CD1c-positive myeloid dendritic cell (primary cell): ENCODE measurements at regions not wholly inside any gene's neighbourhood (a gene's known extent, or its start where the extent isn't known, plus 50 kb on each side); places are given as distances from the start of the nearest gene placed in this dataset.
"Not testable (repeated sequence)": the region's sequence is repeated elsewhere in the genome, so short reads cannot be mapped to it uniquely, and the experiment has no call there.

Experiments used
- DNase-seq: peaks from one replicate; pipeline ENCODE4 v3.0.0-alpha.2; 2016; ENCODE audit errors: extremely low spot score

DNA sequence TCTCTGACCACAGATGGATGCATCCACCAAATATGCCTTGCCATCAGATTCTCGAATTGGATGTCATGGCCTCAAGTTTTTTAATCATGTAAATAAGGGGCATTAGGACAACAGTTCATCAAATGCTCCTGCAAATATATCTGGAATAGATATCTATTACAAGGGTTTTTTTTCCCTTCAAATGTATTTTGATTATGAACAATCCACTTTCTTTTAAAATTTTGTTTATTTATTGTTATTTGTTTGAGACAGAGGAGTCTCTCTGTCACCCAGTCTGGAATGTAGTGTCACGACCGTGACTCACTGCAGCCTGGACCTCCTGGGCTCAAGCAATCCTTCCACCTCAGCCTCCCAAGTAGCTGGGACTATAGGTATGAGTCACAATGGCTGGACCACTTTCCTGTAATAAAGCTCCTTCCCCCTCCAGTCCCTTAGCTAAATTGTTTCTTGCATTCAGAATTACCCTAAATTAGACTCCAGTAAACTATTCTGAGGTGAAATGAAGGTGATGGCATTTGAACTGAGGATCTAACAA is 1412.1 kb downstream of the EFNA5 start:
- DNase-seq = no peak

DNA sequence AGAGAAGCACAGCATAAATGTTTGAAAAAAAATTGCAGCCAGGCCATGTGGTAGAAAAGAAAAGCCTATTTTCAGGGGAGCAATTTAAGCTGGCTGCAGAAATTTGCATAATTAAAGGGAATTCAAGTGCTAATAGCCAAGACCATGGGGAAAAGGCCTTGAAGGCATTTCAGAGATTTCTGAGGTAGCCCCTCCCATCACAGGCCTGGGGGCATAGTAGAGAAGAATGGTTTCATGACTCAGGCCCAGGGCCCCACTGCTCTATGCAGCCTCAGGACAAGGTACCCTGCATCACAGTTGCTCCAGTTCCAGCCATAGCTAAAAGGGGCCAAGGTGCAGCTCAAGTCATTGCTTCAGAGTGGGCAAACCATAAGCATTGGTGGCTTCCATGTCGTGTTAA is 1416.0 kb downstream of the EFNA5 start:
- no peak for DNase-seq

DNA sequence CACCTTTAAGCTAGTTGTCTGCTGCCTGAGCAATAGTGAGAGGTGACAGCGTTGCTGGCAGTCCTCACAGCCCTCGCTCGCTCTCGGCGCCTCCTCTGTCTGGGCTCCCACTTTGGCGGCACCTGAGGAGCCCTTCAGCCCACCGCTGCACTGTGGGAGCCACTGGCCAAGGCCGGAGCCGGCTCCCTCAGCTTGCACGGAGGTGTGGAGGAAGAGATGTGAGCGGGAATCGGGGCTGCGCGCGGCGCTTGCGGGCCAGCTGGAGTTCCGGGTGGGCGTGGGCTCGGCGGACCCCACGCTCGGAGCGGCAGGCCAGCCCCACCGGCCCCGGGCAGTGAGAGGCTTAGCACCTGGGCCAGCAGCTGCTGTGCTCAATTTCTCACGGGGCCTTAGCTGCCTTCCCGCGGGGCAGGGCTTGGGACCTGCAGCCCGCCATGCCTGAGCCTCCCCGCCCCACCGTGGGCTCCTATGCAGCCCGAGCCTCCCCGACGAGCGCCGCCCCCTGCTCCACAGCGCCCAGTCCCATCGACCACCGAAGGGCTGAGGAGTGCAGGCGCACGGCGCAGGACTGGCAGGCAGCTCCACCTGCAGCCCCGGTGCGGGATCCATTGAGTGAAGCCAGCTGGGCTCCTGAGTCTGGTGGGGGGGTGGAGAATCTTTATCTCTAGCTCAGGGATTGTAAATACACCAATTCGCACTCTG is 1424.5 kb downstream of the EFNA5 start:
- DNase-seq = not testable (repeated sequence)

DNA sequence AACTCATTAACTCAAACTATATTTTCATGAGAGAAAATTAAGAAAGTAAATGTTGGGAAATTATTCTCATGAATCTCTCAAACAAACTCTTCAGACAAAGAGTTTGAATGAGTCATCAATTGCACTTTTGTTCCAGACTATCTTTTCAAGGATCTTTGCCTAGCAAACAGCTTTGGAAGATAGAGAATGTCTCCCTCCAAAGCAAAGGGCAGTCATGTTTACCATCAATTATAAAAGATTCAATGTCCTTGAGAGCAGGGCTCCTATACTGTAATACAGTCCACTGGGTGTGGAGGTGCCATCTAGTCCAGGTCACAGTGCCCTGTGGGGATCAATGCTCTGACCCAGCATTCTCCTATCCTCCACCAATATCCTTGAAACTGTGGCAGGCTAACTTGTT is 1429.3 kb downstream of the EFNA5 start:
- no peak for DNase-seq

DNA sequence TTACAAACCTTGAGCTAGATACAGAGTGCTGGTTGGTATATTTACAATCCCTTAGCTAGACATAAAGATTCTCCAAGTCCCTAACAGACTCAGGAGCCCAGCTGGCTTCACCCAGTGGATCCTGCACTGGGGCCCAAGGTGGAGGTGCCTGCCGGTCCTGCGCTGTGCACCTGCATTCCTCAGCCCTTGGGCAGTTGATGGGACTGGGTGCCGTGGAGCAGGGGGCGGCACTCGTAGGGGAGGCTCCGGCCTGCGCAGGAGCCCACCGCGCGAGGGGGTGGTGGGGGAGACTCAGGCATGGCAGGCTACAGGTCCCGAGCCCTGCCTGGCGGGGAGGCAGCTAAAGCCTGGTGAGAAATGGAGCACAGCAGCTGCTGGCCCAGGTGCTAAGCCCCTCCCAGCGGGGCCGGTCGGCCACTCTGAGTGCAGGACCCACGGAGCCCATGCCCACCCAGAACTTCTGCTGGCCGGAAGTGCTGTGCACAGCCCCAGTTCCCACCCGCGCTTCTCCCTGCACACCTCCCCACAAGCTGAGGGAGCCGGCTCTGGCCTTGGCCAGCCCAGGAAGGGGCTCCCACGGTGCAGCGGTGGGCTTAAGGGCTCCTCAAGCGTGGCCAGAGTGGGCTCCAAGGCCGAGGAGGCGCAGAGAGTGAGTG is 1464.7 kb downstream of the EFNA5 start:
- DNase-seq = no peak

DNA sequence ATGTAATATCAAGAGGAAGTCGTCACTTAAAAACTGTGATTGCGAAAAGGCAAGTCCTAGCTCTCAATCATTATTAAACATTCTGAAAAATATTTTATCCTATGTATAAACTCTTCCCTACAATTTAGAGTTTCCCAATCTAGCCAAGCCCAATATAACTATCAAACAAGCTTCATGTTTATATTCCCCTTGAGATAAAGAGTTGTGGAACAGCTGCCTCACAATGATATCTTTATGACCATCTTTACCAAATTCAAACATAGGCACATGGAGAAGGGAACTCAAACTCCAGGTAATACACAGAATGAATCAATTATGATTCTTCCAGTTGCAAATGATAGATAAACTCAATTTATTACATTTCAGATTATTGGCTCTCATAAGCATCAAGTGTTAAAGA is 1468.7 kb downstream of the EFNA5 start:
- DNase-seq = no peak

DNA sequence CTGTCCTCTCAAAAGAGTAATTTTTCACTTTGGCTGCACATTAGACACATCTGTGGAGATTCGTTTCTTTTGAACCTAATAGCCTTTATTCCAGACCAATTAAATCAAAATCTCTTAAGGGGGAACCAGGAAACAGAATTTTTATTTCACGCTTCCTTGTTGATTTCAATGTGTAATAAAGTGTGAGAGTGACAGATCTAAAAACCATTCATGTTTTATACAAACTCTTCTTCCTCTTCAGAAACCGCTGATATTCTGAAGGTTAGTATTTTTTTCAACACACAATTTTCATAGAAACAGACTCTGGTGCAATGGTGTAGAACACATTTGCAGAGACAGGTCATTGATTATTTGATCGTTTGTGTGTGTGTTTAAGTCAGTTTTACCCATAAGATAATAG is 1469.8 kb downstream of the EFNA5 start:
- no peak for DNase-seq

DNA sequence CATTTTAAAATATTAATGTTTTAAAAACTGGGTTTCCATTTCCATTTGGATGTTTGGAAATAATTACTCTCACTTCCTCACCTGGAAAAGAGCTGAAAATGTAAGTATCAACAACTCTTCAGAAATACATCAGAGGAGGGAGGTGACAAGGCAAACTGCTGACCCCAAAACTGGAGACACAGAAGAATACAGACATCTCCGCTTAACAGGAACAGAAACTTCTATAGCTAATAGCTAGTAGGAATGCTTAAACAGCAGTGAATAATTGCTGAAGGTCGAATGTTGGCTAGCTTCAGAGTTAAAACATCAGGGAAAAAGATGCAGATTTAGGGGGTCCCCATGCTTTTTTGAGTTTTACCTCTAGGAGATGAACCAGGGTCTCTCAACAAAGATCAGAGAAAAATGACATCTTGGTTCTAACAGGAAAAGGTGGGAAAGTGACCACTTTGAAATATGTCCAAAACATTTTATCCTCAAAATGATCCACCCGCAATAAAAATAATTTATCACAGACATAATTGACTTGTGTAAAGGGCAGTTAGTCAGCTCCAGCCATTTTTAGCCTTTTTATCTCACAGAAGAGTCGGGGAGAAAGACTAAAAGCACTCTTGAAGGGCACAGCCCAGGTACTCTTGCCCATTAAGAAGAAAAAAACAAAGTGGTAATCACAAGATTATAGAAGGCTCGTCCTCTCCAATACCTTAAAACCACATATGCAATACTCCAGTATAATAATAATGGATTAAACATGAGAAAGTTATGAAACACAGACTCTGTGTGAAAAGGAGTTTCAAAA is 1474.9 kb downstream of the EFNA5 start:
- DNase-seq = no peak

DNA sequence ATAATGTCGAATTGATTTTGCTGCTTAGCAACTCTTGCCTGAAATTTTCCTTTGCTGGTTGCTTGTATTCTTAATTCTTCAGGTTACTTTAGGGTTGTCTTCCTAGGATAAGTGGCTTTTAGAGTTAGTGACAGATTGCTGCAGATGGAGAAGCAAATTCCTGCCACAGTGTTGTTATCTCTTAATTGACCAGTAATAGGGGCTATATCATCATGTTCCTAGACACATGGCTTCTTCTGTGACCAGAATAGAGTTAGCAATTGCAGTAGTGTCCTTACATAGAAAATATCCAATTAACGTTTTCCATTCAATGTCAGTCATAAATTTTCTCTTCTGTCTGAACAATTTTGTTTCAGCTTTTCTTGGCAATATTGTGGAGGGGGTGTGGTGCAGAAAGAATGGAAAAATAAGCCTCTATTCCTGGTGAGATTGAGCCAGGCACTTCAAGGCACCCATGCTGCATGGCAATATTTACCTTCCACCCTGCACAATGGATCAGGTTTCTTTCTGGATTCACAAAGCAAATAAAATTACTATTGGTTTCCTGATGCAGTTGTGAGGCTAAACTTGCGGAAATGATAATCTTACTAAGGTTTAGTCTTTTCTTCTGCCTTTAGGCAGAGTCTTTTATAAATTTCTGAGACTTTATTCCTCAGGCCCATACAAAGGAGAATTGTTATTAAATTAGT is 1481.5 kb downstream of the EFNA5 start:
- DNase-seq = no peak

DNA sequence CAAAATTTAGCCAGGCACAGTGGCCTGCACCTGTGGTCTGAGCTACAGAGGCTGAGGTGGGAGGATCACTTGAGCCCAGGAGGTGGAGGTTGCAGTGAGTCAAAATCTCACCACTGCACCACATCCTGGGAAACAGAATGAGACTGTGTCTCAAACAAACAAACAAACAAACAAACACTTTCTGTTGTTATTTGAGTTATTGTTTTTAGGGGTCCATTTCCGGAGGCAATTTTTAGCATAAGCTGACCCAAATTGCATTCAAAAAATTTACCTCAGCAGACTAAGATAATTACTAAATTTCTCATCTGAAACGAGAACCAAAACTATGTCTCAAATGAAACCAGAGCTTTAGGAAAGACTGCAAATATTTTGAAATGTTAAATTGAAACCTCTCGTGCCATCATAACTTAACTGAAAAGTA is 1485.1 kb downstream of the EFNA5 start:
- DNase-seq = no peak

DNA sequence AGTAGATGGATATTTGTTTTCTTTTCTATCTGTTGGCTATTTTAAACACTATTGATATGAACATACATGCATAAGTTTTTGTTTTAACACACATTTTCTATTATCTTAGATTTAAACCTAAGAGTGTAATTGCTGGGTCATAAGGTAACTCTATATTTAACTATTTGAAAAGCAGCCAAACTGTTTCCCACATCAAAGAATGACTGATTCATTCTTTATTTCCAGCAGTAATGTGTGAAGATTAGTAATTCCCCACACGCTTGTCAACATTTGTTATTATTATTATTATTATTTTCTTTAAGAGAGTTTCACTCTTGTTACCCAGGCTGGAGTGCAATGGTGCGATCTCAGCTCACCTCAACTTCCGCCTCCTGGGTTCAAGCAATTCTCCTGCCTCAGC is 1495.8 kb downstream of the EFNA5 start:
- DNase-seq = no peak

DNA sequence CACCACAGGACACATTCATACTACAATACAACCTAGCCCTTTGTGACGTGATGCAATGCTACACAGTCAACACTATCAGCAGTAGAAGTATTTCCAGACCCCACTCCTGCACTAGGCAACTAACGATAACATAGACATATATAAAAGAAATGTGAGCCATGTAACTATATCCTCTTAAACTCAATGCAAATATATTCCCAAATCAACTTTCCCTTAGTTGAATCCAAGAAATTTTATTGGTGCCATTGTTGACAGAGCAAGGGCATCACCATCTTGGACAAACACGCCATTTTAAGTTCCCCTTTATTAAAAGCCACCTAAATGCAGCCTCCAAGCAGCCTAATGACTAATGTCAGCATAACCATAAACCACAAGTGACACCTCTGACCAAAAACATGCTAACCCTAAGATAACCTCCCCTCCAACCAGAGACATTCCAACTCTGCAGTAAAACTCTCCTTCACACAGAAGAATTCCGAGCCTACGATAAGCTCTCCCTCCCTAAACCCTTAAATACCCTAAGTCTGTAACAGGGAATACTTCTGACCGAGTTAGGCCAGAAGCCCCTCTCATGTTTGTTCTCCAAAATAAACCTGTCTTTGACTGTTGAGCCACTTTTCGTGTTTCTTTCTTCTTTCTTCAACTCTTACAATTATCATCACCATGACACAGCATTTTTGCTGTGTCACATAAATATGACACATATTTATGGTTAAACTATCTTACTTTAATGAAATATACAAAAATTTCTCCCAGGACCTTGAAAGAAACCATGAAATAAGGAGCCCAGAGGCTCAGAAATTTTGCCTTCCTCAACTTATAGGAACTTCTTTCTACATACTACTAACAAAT is 1497.8 kb downstream of the EFNA5 start:
- no peak for DNase-seq

DNA sequence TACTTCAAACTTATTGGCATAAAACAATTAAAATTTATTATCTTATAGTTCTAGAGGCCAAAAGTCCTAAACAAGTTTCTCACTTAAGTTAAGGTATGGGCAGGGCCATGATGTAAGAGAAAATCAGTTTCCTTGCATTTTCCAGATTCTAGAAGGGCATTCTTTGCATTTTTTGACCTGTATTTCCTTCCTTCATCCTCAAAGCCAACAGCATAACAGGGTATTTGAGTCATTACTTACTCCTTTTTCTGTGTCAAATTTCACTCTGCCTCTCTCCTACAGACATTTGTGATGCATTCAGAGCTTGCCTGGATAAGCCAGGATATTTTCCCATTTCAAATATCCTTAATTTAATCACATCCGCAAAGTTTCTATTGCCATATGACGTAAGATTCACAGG is 1499.0 kb downstream of the EFNA5 start:
- no peak for DNase-seq

DNA sequence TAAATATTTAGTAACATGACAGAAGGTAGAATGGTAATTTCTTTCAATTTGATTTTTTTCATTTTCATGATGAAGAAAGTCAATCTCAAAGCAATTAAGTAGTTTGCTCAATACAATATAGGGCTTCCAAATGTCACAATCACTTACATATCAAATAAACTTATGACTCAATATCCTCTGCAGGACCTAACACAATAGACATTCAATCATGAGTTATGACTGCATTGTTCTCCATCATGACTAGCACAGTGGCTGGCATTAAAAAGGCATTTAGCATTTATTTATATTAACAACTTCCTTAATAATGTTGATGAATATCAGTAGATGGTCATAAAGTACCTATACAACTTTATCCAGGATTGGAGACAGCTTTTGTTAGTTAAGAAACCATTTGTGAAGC is 1499.6 kb downstream of the EFNA5 start:
- DNase-seq = no peak

DNA sequence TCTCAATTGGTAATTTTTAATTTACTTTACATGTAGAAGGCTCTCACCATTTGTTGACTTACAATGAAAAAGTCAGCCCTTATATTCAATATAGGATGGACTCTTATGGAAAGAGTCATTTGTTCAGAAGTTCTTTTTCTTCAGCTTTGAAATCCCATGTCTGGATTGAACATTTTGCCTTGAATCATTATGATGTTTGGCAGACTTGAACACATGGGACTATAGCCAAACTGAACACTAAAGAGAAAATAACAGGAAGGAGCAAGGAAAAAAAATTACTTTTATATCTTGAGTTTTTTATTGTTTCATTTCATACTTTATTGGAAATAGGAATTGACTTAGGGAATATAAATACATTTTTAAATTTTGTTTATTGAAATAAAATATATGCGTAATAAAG is 1503.0 kb downstream of the EFNA5 start:
- no peak for DNase-seq

DNA sequence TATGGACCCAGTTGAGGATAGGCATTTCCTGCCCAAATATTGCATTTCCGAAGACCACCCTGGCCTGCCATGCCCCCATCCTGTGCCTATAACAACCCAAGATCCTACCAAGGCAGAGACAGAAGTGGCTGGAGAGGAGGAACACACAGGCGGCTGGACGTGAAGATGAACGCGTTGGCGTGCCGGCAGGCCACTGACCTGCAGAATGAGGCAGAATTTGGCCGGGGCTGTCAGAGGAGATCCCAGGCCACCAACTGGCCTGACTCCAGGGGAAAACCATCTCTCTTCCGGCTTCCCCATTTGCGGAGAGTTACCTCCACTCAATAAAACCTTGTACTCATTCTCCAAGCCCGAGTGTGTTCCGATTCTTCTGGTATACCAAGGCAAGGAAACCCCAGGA is 1507.5 kb downstream of the EFNA5 start:
- no peak for DNase-seq

DNA sequence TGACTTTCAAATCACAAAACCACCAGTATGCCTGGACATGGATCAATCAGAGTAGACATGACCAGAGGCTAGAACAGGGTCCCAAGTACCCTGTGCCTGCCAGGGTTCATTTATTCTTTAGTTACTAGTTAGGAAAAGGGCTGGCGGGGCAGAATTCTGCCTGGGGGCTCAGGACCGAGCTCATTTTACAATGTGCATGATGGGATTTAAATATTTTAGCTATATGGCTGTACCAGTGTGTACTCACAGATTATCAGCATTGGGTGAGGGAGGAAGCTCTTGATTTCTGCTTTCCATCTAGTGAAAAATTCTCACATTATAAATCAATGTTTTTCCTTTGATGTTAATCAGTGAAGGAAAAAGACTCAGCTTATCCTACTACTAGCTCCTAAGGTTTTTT is 1511.1 kb downstream of the EFNA5 start:
- DNase-seq = no peak

DNA sequence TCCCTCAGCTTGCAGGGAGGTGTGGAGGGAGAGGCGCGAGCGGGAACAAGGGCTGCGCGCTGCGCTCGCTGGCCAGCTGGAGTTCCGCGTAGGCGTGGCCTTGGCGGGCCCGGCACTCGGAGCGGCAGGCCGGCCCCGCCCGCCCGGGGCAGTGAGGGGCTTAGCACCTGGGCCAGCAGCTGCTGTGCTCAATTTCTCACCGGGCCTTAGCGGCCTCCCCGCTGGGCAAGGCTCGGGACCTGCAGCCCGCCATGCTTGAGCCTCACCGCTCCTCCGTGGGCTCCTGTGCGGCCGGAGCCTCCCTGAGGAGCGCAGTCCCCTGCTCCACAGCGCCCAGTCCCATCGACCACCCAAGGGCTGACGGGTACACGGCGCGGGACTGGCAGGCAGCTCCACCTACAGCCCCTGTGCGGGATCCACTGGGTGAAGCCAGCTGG is 1516.4 kb downstream of the EFNA5 start:
- no peak for DNase-seq

DNA sequence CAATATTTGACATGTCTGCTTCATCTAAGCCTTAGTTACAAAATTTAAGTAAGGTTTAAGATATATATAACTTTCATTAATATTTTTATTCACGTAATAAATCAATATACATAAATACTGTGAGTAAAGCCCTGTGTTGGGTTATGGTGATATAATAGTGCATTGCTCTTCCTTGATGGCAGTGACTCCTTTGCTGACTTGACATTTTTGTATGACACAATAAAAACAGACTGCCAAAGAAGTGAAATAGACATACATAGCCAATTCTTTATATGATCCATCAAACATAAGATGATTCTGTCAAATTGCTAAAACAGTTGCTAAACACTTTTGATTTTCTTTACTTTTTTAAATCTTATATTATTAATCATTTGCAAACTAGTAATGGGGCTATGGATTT is 1518.2 kb downstream of the EFNA5 start:
- DNase-seq = no peak

DNA sequence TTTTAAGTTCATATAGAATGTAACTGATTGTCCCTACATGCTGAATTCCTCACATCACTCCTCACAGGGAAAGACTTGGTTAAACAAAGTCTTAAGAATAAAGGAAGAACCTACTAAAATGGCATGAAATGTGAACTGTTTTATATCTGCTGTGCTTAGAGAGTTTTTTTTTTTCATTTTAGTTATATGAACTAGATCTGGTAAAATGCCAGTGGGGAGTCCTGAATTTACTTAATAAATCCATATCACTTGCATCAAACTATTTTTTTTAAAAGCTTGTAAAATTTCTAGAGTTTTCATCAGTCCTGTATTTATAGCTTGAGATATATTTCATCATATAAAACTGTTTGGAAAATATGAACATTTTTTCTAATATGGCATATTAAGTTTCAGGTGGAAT is 1528.6 kb downstream of the EFNA5 start:
- DNase-seq = no peak

DNA sequence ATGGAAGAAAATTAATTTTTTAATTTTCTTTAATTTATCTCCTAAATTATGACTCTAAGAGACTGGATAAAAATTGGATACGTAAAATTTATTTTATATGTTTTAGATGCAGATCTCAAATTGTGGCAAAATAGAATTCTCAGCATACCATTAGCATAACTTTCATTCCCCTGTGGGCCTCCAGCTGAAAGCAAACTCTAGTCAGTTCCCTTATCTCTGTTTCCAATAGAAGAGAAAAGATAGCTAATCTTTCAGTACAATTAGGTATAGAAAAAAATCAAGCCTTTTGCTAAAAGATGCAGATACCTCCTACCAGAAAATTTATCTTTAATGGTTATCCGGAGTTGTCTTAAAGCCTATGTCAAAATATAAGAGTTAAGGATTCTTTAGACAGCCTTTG is 1530.6 kb downstream of the EFNA5 start:
- no peak for DNase-seq
